ENCODE measurements at regions not wholly inside any gene's neighbourhood (a gene's known extent, or its start where the extent isn't known, plus 50 kb on each side); places are given as distances from the start of the nearest gene placed in this dataset.

- no peaks in the 10 kb centered on the region for H3K79me2 ChIP-seq (ENCODE audit: insufficient read depth, low read length)
- H2BK5ac ChIP-seq (ENCODE audit: insufficient read length, low read length) = no peak overlapping the region
- TF ChIP-seq CTCF (conservative IDR thresholded peaks at IDR 0.05) = no peak
- no peak overlapping the region for H2BK15ac ChIP-seq (ENCODE audit: low read depth, low read length)
- Mint-ChIP-seq H3K27ac (no peak overlapping the region), H3K27me3 (ENCODE audit: low read depth) (peaks cover 2% of the 10 kb centered on the region), H3K4me3 (no peak overlapping the region), H3K9me3 (no peaks in the 10 kb centered on the region), H3K36me3 (ENCODE audit: insufficient read depth in 1 of 3, low read depth in 3 of 3) (no peaks in the 10 kb centered on the region), H3K4me1 (peaks cover 6 to 14% of the 10 kb centered on the region in 2 experiments)
- H4K91ac ChIP-seq (ENCODE audit: insufficient read length, low read depth, low read length) = no peak overlapping the region
- no peak overlapping the region for H4K8ac ChIP-seq (replicated peaks; ENCODE audit: insufficient read length, low read depth, low read length)
- no peak overlapping the region for H3K27ac ChIP-seq (ENCODE audit: insufficient read length, low read depth, low read length)
- H3K4me1 ChIP-seq (ENCODE audit: insufficient read depth, low read length) = no peaks in the 10 kb centered on the region
- no peak overlapping the region for H2BK20ac ChIP-seq (ENCODE audit: low read depth, low read length, poor library complexity, severe bottlenecking)
- H3T11ph ChIP-seq (ENCODE audit: low read length) = no peak overlapping the region
- H3K9me3 ChIP-seq (ENCODE audit: control insufficient read depth, low read depth, low read length) = no peaks in the 10 kb centered on the region
- no peak for DNase-seq
- H2AFZ ChIP-seq (ENCODE audit: low read length) = no peak overlapping the region
- H3K56ac ChIP-seq (ENCODE audit: insufficient read length, low read depth, low read length) = no peak overlapping the region
- H3K27me3 ChIP-seq (ENCODE audit: insufficient read depth, low read length) = no peaks in the 10 kb centered on the region
- no peak overlapping the region for H3K23ac ChIP-seq (ENCODE audit: insufficient read length, low read depth, low read length)
- H3K79me1 ChIP-seq (ENCODE audit: insufficient read depth, low read depth, low read length, poor library complexity, severe bottlenecking) = no peaks in the 10 kb centered on the region
- H4K5ac ChIP-seq (ENCODE audit: insufficient read length, low read depth, low read length) = no peak overlapping the region
- H3K18ac ChIP-seq (ENCODE audit: insufficient read length, low read depth, low read length) = no peak overlapping the region
- no peak overlapping the region for H2AK5ac ChIP-seq (ENCODE audit: insufficient read length, low read length)
- H3K4ac ChIP-seq (ENCODE audit: low read depth, low read length) = no peak overlapping the region
- no peak overlapping the region for H3K9ac ChIP-seq (ENCODE audit: extremely low read depth, insufficient read length, low read length)
- no peaks in the 10 kb centered on the region for H3K23me2 ChIP-seq (ENCODE audit: insufficient read length, low read depth, low read length, poor library complexity, severe bottlenecking)
- no peak overlapping the region for H2BK120ac ChIP-seq (ENCODE audit: low read depth, low read length, poor library complexity, severe bottlenecking)
- H3K4me2 ChIP-seq (ENCODE audit: insufficient read depth, insufficient read length, low read length) = no peak overlapping the region
- H4K20me1 ChIP-seq (ENCODE audit: control insufficient read depth, insufficient read depth, insufficient read length) = no peaks in the 10 kb centered on the region
- H3K14ac ChIP-seq (ENCODE audit: insufficient read depth, low read length) = no peak overlapping the region
- H2BK12ac ChIP-seq (ENCODE audit: insufficient read length, low read depth, low read length) = no peak overlapping the region
- WGBS (ENCODE audit: extremely low coverage, insufficient read length, low lambda C conversion rate) = no CpG with 5 or more reads among the region's 1 CpG
Measured at GRCh38 chr2:212640428-212640827, 101.8 kb upstream of the ERBB4 start.
